ENCODE measurements at regions not wholly inside any gene's neighbourhood (a gene's known extent, or its start where the extent isn't known, plus 50 kb on each side); places are given as distances from the start of the nearest gene placed in this dataset.

GRCh38 chr6:92377137-92377536, 1042.2 kb downstream of the EPHA7 start:
- TF ChIP-seq EZH2 (IDR thresholded peaks at IDR 0.05; ENCODE audit: borderline replicate concordance, low read depth, low read length, poor library complexity, severe bottlenecking) = no peak
- no peak for TF ChIP-seq CTCF (conservative IDR thresholded peaks at IDR 0.05; ENCODE audit: low read depth, low read length)

Measured in A673 (cell line).